ENCODE measurements at regions not wholly inside any gene's neighbourhood (a gene's known extent, or its start where the extent isn't known, plus 50 kb on each side); places are given as distances from the start of the nearest gene placed in this dataset.

- TF ChIP-seq, protein P1, sequence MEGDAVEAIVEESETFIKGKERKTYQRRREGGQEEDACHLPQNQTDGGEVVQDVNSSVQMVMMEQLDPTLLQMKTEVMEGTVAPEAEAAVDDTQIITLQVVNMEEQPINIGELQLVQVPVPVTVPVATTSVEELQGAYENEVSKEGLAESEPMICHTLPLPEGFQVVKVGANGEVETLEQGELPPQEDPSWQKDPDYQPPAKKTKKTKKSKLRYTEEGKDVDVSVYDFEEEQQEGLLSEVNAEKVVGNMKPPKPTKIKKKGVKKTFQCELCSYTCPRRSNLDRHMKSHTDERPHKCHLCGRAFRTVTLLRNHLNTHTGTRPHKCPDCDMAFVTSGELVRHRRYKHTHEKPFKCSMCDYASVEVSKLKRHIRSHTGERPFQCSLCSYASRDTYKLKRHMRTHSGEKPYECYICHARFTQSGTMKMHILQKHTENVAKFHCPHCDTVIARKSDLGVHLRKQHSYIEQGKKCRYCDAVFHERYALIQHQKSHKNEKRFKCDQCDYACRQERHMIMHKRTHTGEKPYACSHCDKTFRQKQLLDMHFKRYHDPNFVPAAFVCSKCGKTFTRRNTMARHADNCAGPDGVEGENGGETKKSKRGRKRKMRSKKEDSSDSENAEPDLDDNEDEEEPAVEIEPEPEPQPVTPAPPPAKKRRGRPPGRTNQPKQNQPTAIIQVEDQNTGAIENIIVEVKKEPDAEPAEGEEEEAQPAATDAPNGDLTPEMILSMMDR (conservative IDR thresholded peaks at IDR 0.05 in 1 of 2, IDR thresholded peaks at IDR 0.05 in 1 of 2; ENCODE audit: low read depth in 1 of 2, low read length in 2 of 2), result no peak
- no peak for TF ChIP-seq EZH2 (IDR thresholded peaks at IDR 0.05; ENCODE audit: low read length, missing control alignments)
These were observed 284.2 kb upstream of the ROPN1 start for GRCh38 chr3:124276133-124276532.

All from fibroblast of lung (primary cell).